ENCODE measurements at regions not wholly inside any gene's neighbourhood (a gene's known extent, or its start where the extent isn't known, plus 50 kb on each side); places are given as distances from the start of the nearest gene placed in this dataset.

DNA sequence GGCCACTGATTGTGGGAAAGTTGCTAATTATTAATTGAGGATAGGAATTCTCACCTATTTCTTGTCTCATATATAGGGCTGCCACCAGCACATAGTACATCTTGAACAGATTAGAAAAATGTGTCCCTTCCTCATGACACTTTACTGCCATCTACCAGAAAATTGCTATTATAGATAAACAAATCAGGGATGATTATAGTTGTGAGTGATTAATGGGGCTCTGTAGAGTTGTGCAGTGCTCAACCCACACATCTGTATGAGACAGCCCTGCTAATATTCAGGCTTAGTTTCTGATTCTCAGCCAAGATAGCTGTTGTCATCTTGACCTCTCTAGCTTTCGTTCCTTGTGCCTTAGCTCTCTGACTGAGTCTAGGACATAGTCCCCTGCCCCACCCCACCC is 373.3 kb downstream of the TLE4 start:
- no peak for DNase-seq
- in situ Hi-C loops (cut with MboI; ENCODE audit: low pct_unique_long_range_greater_than_20kb, low sequenced_read_pairs), result no loop called here

GRCh38 chr9:79940919-79941318 is 369.2 kb downstream of the TLE4 start:
- in situ Hi-C loops (cut with MboI; ENCODE audit: low pct_unique_long_range_greater_than_20kb, low sequenced_read_pairs), result no loop called here
- DNase-seq, result no peak

- in situ Hi-C loops (cut with MboI; ENCODE audit: low pct_unique_long_range_greater_than_20kb, low sequenced_read_pairs), result no loop called here
- no peak for DNase-seq
Observed at GRCh38 chr9:79939819-79940218, 368.1 kb downstream of the TLE4 start.

- in situ Hi-C loops (cut with MboI; ENCODE audit: low pct_unique_long_range_greater_than_20kb, low sequenced_read_pairs), result no loop called here
- no peak for DNase-seq
Observed at GRCh38 chr9:79936336-79936735, 364.6 kb downstream of the TLE4 start.

DNA sequence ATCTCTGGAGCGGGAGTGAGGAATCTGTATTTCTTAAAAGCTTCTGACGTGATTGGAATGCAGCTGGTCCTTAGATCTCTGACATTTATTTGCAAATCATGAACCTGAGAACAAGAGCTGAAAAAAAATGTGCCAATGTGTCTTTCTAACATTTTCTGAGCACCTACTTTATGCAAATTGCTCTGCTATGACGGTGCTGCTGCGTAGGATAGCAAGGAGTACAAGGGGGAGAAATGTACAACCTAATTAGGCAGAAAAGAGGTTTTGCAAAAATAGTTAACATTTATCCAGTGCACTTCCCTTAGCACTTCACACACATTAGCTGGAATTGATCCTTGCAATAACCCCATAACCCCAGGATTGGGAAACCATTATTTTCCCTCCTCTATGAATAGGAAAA is 357.5 kb downstream of the TLE4 start:
- DNase-seq, result no peak
- in situ Hi-C loops (cut with MboI; ENCODE audit: low pct_unique_long_range_greater_than_20kb, low sequenced_read_pairs), result no loop called here

DNA sequence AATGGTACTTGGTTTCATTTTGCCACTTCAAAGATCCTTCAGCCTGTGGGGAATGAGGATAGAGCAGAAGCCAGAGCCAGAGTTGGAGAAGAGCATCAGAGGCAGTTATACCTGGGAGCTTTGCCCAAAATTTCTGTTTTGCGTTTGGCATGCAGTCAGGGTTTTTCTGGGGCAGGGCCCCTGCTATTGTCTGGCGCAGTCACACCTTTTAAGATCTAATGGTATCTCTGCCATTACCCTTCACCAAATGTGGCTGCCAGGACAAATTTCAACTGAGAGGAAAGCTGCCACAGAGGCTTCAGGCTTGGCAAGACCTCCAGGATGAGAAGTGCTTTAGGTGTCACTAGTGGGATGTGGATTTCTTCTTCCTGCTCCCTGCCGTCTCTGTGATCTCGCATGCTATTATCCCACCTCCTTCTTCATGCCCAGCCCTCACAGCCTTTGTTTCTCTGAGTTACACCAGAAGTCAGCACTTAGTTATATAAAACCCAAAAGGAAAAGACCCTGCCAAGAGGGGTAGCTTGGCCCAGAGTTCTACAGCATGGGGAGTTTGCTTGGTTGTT is 357.0 kb downstream of the TLE4 start:
- DNase-seq, result no peak

DNA sequence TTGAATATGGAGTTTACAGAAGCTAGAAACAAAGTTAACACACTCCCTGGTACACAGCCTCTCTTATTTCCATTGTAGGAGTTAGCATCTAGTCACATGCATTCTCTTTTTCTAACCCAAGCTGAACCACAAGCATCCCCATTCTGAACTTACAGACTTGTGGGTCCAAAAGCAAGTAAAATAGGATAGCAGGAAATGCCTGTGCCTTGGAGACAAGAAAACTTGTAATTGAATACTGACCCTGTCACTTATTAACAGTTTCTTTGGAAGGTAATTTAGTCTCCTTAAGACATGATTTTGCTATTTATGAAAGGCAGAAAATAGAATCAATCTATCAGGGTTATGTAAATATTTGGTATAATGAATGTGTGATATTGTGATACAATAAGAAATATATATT is 353.6 kb downstream of the TLE4 start:
- no peak for DNase-seq
- in situ Hi-C loops (cut with MboI; ENCODE audit: low pct_unique_long_range_greater_than_20kb, low sequenced_read_pairs), result no loop called here

More for the DNA sequence above, 357.0 kb downstream of the TLE4 start:
- in situ Hi-C loops (cut with MboI; ENCODE audit: low pct_unique_long_range_greater_than_20kb, low sequenced_read_pairs), result no loop called here

GRCh38 chr9:79924836-79925235 is 353.1 kb downstream of the TLE4 start:
- in situ Hi-C loops (cut with MboI; ENCODE audit: low pct_unique_long_range_greater_than_20kb, low sequenced_read_pairs), result no loop called here
- no peak for DNase-seq

- in situ Hi-C loops (cut with MboI; ENCODE audit: low pct_unique_long_range_greater_than_20kb, low sequenced_read_pairs), result no loop called here
- DNase-seq, result no peak
Observed at GRCh38 chr9:79917421-79917820, 345.7 kb downstream of the TLE4 start.

DNA sequence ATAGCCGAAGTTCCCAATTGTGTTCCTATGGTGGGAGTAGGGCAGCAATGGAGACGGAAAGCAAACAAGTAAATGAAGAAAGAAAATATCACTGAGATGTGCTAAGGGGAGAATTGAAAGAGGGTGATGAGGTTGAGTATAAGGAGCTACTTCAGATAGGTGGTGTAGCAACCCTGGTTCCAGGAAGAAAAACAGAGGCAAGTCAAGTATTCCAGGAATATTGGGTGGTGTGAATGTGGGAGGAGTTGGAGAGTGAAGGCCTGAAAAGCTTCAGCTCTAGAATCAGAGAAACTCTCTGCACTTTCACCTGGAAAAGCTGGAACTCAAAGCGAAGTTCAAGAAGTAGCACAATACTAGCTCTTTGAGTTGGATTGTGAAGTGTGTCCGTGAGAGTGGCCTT is 342.1 kb downstream of the TLE4 start:
- in situ Hi-C loops (cut with MboI; ENCODE audit: low pct_unique_long_range_greater_than_20kb, low sequenced_read_pairs), result no loop called here
- no peak for DNase-seq

- in situ Hi-C loops (cut with MboI; ENCODE audit: low pct_unique_long_range_greater_than_20kb, low sequenced_read_pairs), result no loop called here
- DNase-seq, result no peak
Observed at GRCh38 chr9:79912318-79913070, 340.7 kb downstream of the TLE4 start.

- in situ Hi-C loops (cut with MboI; ENCODE audit: low pct_unique_long_range_greater_than_20kb, low sequenced_read_pairs), result no loop called here
Observed at GRCh38 chr9:79911724-79912123, 340.0 kb downstream of the TLE4 start.

GRCh38 chr9:79902825-79903600 is 331.2 kb downstream of the TLE4 start:
- in situ Hi-C loops (cut with MboI; ENCODE audit: low pct_unique_long_range_greater_than_20kb, low sequenced_read_pairs), result no loop called here
- no peak for DNase-seq

More at GRCh38 chr9:79911724-79912123, 340.0 kb downstream of the TLE4 start:
- no peak for DNase-seq

- no peak for DNase-seq
- in situ Hi-C loops (cut with MboI; ENCODE audit: low pct_unique_long_range_greater_than_20kb, low sequenced_read_pairs), result no loop called here
Observed at GRCh38 chr9:79900754-79901153, 329.0 kb downstream of the TLE4 start.

- DNase-seq, result no peak
- in situ Hi-C loops (cut with MboI; ENCODE audit: low pct_unique_long_range_greater_than_20kb, low sequenced_read_pairs), result no loop called here
Observed at GRCh38 chr9:79896390-79896980, 324.7 kb downstream of the TLE4 start.

- no peak for DNase-seq
- in situ Hi-C loops (cut with MboI; ENCODE audit: low pct_unique_long_range_greater_than_20kb, low sequenced_read_pairs), result no loop called here
Observed at GRCh38 chr9:79895232-79895631, 323.5 kb downstream of the TLE4 start.

- no peak for DNase-seq
- in situ Hi-C loops (cut with MboI; ENCODE audit: low pct_unique_long_range_greater_than_20kb, low sequenced_read_pairs), result no loop called here
Observed at GRCh38 chr9:79889369-79889768, 317.6 kb downstream of the TLE4 start.

DNA sequence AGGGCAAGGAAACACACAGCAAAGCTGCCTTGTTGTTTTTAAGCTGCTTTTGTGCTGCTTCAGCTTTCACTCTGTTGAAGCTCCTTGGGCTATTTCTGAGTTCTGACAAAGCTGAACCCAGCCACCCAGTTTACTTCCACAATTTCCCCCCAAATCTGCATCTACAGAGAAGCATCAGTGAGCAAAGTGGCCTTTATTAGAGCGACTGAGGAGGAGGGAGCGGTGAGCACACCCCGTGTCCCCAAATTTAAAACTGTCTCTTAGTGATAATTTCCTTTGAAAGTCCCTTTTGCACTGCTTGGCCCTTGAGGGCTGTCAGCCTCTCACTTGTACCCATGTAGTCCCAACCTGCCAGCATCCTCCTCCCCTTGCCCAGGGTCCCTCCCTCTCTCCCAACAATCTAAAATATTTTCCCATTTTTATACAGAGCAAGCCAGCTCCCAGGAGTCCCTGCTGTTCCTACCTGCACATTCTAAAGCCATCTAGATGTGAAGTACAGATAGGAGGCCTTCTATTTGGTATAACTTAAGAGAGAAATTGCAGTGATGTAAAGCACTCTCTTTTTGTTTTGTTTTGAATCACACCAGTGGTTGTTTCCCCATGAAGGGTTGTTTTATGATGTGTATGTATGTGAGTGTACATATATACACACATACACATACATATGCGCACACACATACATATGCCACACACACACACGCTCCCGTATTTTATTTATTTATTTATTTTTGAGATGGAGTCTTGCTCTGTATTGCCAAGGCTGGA is 313.5 kb downstream of the TLE4 start:
- no peak for DNase-seq
- in situ Hi-C loops (cut with MboI; ENCODE audit: low pct_unique_long_range_greater_than_20kb, low sequenced_read_pairs), result no loop called here

- in situ Hi-C loops (cut with MboI; ENCODE audit: low pct_unique_long_range_greater_than_20kb, low sequenced_read_pairs), result no loop called here
- no peak for DNase-seq
Observed at GRCh38 chr9:79884546-79884945, 312.8 kb downstream of the TLE4 start.
